WTC11 (cell line): ENCODE measurements at regions not wholly inside any gene's neighbourhood (a gene's known extent, or its start where the extent isn't known, plus 50 kb on each side); places are given as distances from the start of the nearest gene placed in this dataset.

Experiments
- ATAC-seq: fragments of 200-7000 bp; cut with Tn5 transposase; 2 replicates; pipeline ENCODE4 v1.10.0; 2021; ENCODE audit warnings: mild to moderate bottlenecking, moderate library complexity
- CTCF ChIA-PET: fragments of 300-600 bp; sonication (Branson Sonifier 250); formaldehyde crosslinking; loops from one replicate; lab custom pipeline; 2021; ENCODE audit warnings: antibody characterized with exemption; lab: Charles Lee
- POLR2A ChIA-PET: fragments of 350-600 bp; sonication (Branson Sonifier 250); formaldehyde crosslinking; loops from one replicate; lab custom pipeline; 2021; ENCODE audit warnings: antibody characterized with exemption; lab: Charles Lee
- DNase-seq: peaks from one replicate; pipeline ENCODE4 v3.0.0; 2021; ENCODE audit warnings: low spot score
- H3K27ac Mint-ChIP-seq: 2 replicates; pipeline ENCODE4 v1.8.0; 2021; ENCODE audit warnings: mixed read lengths
- H3K27me3 Mint-ChIP-seq: 2 replicates; pipeline ENCODE4 v1.8.0; 2021; ENCODE audit warnings: low read depth, mild to moderate bottlenecking, moderate library complexity, mixed read lengths
- H3K36me3 Mint-ChIP-seq: 2 replicates; pipeline ENCODE4 v1.8.0; 2021; ENCODE audit warnings: mixed read lengths
- H3K4me1 Mint-ChIP-seq: 2 replicates; pipeline ENCODE4 v1.8.0; 2022; ENCODE audit warnings: mixed read lengths
- H3K4me3 Mint-ChIP-seq: 2 replicates; pipeline ENCODE4 v1.8.0; 2021; ENCODE audit warnings: mild to moderate bottlenecking, moderate library complexity, mixed read lengths
- H3K9me3 Mint-ChIP-seq: 2 replicates; pipeline ENCODE4 v1.8.0; 2021; ENCODE audit warnings: mixed read lengths
- CDX4 ChIP-seq: fragments of 250-450 bp; sonication (Bioruptor Pico); IDR thresholded peaks from 2 replicates; pipeline ENCODE4 v1.9.0; 2021; ENCODE audit warnings: moderate library complexity, mild to moderate bottlenecking, inconsistent platforms, borderline replicate concordance
- E2F1 ChIP-seq: sonication (generic); formaldehyde crosslinking; IDR thresholded peaks from 2 replicates; pipeline ENCODE4 v1.8.0; 2022; ENCODE audit warnings: mild to moderate bottlenecking, missing genetic modification reagents
- E2F5 ChIP-seq: sonication (generic); formaldehyde crosslinking; IDR thresholded peaks from 2 replicates; pipeline ENCODE4 v1.8.1; 2022; ENCODE audit warnings: mild to moderate bottlenecking, moderate library complexity, missing genetic modification reagents
- EMX1 ChIP-seq: fragments of 250-450 bp; sonication (Bioruptor Pico); IDR thresholded peaks from 2 replicates; pipeline ENCODE4 v1.8.0; 2021; ENCODE audit warnings: mild to moderate bottlenecking
- ESRRA ChIP-seq: sonication (generic); formaldehyde crosslinking; IDR thresholded peaks from 2 replicates; pipeline ENCODE4 v1.8.1; 2022; ENCODE audit warnings: mild to moderate bottlenecking, missing genetic modification reagents, borderline replicate concordance
- FOXJ3 ChIP-seq: sonication (generic); formaldehyde crosslinking; IDR thresholded peaks from 2 replicates; pipeline ENCODE4 v1.9.0; 2021; ENCODE audit warnings: missing genetic modification reagents, mild to moderate bottlenecking, borderline replicate concordance
- FOXK1 ChIP-seq: sonication (generic); formaldehyde crosslinking; IDR thresholded peaks from 2 replicates; pipeline ENCODE4 v1.8.0; 2022; ENCODE audit warnings: mild to moderate bottlenecking, moderate library complexity, missing genetic modification reagents
- IRF1 ChIP-seq: sonication (generic); formaldehyde crosslinking; IDR thresholded peaks from 2 replicates; pipeline ENCODE4 v1.8.0; 2023; ENCODE audit warnings: missing genetic modification reagents
- JAZF1 ChIP-seq: fragments of 250-450 bp; sonication (Bioruptor Pico); IDR thresholded peaks from 2 replicates; pipeline ENCODE4 v1.9.0; 2021; ENCODE audit warnings: moderate library complexity, mild to moderate bottlenecking, inconsistent platforms
- MAX ChIP-seq: sonication (generic); formaldehyde crosslinking; IDR thresholded peaks from 2 replicates; pipeline ENCODE4 v1.8.0; 2022; ENCODE audit warnings: mild to moderate bottlenecking, missing genetic modification reagents
- NFATC4 ChIP-seq: fragments of 250-450 bp; sonication (Bioruptor Pico); IDR thresholded peaks from 2 replicates; pipeline ENCODE4 v1.9.0; 2021; ENCODE audit warnings: mild to moderate bottlenecking
- NFE2L1 ChIP-seq: sonication (generic); formaldehyde crosslinking; IDR thresholded peaks from 2 replicates; pipeline ENCODE4 v1.8.1; 2023; ENCODE audit warnings: missing genetic modification reagents
- NR2C2 ChIP-seq: sonication (generic); formaldehyde crosslinking; IDR thresholded peaks from 2 replicates; pipeline ENCODE4 v1.8.0; 2022; ENCODE audit warnings: mild to moderate bottlenecking, missing genetic modification reagents
- PRDM15 ChIP-seq: sonication (generic); formaldehyde crosslinking; IDR thresholded peaks from 2 replicates; pipeline ENCODE4 v1.8.0; 2022; ENCODE audit warnings: missing genetic modification reagents
- RORB ChIP-seq: fragments of 250-450 bp; sonication (Bioruptor Pico); IDR thresholded peaks from 2 replicates; pipeline ENCODE4 v1.9.0; 2021; ENCODE audit warnings: mild to moderate bottlenecking
- ZBTB21 ChIP-seq: sonication (generic); formaldehyde crosslinking; IDR thresholded peaks from 2 replicates; pipeline ENCODE4 v1.8.1; 2023; ENCODE audit warnings: mild to moderate bottlenecking, missing genetic modification reagents, borderline replicate concordance
- ZNF121 ChIP-seq: sonication (generic); formaldehyde crosslinking; IDR thresholded peaks from 2 replicates; pipeline ENCODE4 v1.8.0; 2023; ENCODE audit warnings: missing genetic modification reagents
- ZNF219 ChIP-seq: sonication (generic); formaldehyde crosslinking; IDR thresholded peaks from 2 replicates; pipeline ENCODE4 v1.8.0; 2023; ENCODE audit warnings: missing genetic modification reagents, mild to moderate bottlenecking, borderline replicate concordance
- ZNF317 ChIP-seq: sonication (generic); formaldehyde crosslinking; IDR thresholded peaks from 2 replicates; pipeline ENCODE4 v1.8.1; 2023; ENCODE audit warnings: low read depth, mild to moderate bottlenecking, moderate library complexity, missing genetic modification reagents, borderline replicate concordance
- ZNF512 ChIP-seq: sonication (generic); formaldehyde crosslinking; IDR thresholded peaks from 2 replicates; pipeline ENCODE4 v1.8.1; 2022; ENCODE audit warnings: missing genetic modification reagents, borderline replicate concordance

- Mint-ChIP-seq H3K36me3 (no peaks in the 10 kb centered on the region; the same call in 1 of the 2 replicates), H3K4me3 (no peak overlapping the region), H3K27me3 (no peaks in the 10 kb centered on the region), H3K9me3 (peaks cover 11% of the 10 kb centered on the region; the same call in 1 of the 2 replicates), H3K4me1 (no peaks in the 10 kb centered on the region)
- no peak for DNase-seq
- ChIA-PET POLR2A (no interaction called here), CTCF (no interaction called here)
- no peak for ATAC-seq
- TF ChIP-seq FOXK1 (no peak), MAX (CRISPR knock-in tag) (no peak), ZNF219 (CRISPR knock-in tag) (no peak), PRDM15 (no peak), EMX1 (CRISPR knock-in tag) (no peak), JAZF1 (no peak), NFATC4 (CRISPR knock-in tag) (no peak), E2F1 (no peak), NFE2L1 (CRISPR knock-in tag) (no peak)
- TF ChIP-seq, all 79 proteins: peak for 0
- no peak overlapping the region for H3K27ac Mint-ChIP-seq
Measured at GRCh38 chr3:103937094-103937493, 1429.6 kb upstream of the ALCAM start.

- no peak for TF ChIP-seq IRF1 (CRISPR knock-in tag)
- no peak for TF ChIP-seq RORB
- no peaks in the 10 kb centered on the region for H3K27me3 Mint-ChIP-seq
- no peaks in the 10 kb centered on the region for H3K9me3 Mint-ChIP-seq
- DNase-seq = no peak
- ChIA-PET POLR2A (interaction anchor here (0.6 kb wide), 1 partner anchor 571 kb away, joined by 3 read pairs; no protein-coding TSS in a partner anchor), CTCF (no interaction called here)
- no peaks in the 10 kb centered on the region for H3K36me3 Mint-ChIP-seq
- no peaks in the 10 kb centered on the region for H3K4me1 Mint-ChIP-seq
- H3K27ac Mint-ChIP-seq = no peak overlapping the region
- no peak overlapping the region for H3K4me3 Mint-ChIP-seq
- no peak for ATAC-seq
Measured at GRCh38 chr3:103947062-103947461, 1419.6 kb upstream of the ALCAM start.

- H3K27me3 Mint-ChIP-seq = no peaks in the 10 kb centered on the region
- no peaks in the 10 kb centered on the region for H3K9me3 Mint-ChIP-seq
- no peak overlapping the region for H3K4me3 Mint-ChIP-seq
- H3K4me1 Mint-ChIP-seq = no peaks in the 10 kb centered on the region
- no peak for ATAC-seq
- H3K36me3 Mint-ChIP-seq = no peaks in the 10 kb centered on the region; the same call in 1 of the 2 replicates
- DNase-seq = no peak
- ChIA-PET CTCF (no interaction called here), POLR2A (no interaction called here)
- H3K27ac Mint-ChIP-seq = no peak overlapping the region
- no peak for TF ChIP-seq NR2C2
- TF ChIP-seq ZNF121 = no peak
- no peak for TF ChIP-seq ZNF317 (CRISPR knock-in tag)
- TF ChIP-seq ZBTB21 = no peak
- no peak for TF ChIP-seq ESRRA (CRISPR knock-in tag)
Measured at GRCh38 chr3:103949693-103950092, 1417.0 kb upstream of the ALCAM start.

GRCh38 chr3:103950676-103951075 is 1416.0 kb upstream of the ALCAM start:
- H3K4me1 Mint-ChIP-seq = no peaks in the 10 kb centered on the region
- ChIA-PET CTCF (no interaction called here), POLR2A (no interaction called here)
- ATAC-seq = no peak
- no peaks in the 10 kb centered on the region for H3K27me3 Mint-ChIP-seq
- H3K4me3 Mint-ChIP-seq = no peak overlapping the region
- H3K36me3 Mint-ChIP-seq = no peaks in the 10 kb centered on the region; the same call in 1 of the 2 replicates
- H3K27ac Mint-ChIP-seq = no peak overlapping the region
- TF ChIP-seq CDX4 (CRISPR knock-in tag) = no peak
- TF ChIP-seq FOXJ3 = no peak
- no peak for TF ChIP-seq JAZF1
- TF ChIP-seq ZNF512 (CRISPR knock-in tag) = no peak
- no peak for TF ChIP-seq E2F5 (CRISPR knock-in tag)
- TF ChIP-seq, all 79 proteins: peak for 0
- no peak for DNase-seq
- no peaks in the 10 kb centered on the region for H3K9me3 Mint-ChIP-seq
